Loucy (cell line): ENCODE measurements at regions not wholly inside any gene's neighbourhood (a gene's known extent, or its start where the extent isn't known, plus 50 kb on each side); places are given as distances from the start of the nearest gene placed in this dataset.

Source experiments
- EZH2phosphoT487 ChIP-seq: fragments of 200-600 bp; IDR thresholded peaks from 2 replicates; pipeline ENCODE4 v1.6.1; 2018; ENCODE audit warnings: antibody characterized with exemption, mild to moderate bottlenecking, moderate library complexity, borderline replicate concordance
- TF ChIP-seq, protein P1 (sequence below): fragments of 200-600 bp; sonication (generic); conservative IDR thresholded peaks from 2 replicates; pipeline ENCODE4 v1.5.1; 2014; ENCODE audit warnings: mild to moderate bottlenecking, antibody characterized with exemption, low read length

DNA sequence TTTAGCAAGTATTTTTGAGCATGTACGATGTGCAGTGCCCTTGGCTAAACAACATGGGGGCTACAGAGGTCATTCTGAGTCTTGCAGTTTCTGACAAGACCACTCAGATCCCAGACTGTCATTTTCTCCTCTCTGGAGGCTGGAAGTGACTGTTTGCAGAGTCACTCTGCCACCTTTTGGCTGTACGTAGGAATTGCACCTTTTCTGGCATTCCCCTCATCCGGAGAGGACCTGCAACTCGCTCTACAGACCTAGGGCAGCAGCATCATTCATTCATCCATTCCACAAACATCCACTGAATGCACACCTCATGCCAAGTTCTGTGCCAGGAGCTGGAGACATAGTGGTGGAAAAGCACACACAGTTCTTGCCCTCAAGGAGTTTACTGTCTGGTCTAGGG, 160.4 kb upstream of the GPR101 start:
- TF ChIP-seq, protein P1, sequence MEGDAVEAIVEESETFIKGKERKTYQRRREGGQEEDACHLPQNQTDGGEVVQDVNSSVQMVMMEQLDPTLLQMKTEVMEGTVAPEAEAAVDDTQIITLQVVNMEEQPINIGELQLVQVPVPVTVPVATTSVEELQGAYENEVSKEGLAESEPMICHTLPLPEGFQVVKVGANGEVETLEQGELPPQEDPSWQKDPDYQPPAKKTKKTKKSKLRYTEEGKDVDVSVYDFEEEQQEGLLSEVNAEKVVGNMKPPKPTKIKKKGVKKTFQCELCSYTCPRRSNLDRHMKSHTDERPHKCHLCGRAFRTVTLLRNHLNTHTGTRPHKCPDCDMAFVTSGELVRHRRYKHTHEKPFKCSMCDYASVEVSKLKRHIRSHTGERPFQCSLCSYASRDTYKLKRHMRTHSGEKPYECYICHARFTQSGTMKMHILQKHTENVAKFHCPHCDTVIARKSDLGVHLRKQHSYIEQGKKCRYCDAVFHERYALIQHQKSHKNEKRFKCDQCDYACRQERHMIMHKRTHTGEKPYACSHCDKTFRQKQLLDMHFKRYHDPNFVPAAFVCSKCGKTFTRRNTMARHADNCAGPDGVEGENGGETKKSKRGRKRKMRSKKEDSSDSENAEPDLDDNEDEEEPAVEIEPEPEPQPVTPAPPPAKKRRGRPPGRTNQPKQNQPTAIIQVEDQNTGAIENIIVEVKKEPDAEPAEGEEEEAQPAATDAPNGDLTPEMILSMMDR: peak; percentile 68
- no peak for TF ChIP-seq EZH2phosphoT487
